MM.1S (cell line): ENCODE measurements at regions not wholly inside any gene's neighbourhood (a gene's known extent, or its start where the extent isn't known, plus 50 kb on each side); places are given as distances from the start of the nearest gene placed in this dataset.

ENCODE experiments used
- DNase-seq: peaks from one replicate; pipeline ENCODE4 v3.0.0-alpha.2; 2015
- H2AFZ ChIP-seq: fragments of 300-600 bp; sonication (generic); 2 replicates; pipeline ENCODE4 v1.6.0; 2016; ENCODE audit warnings: antibody characterized with exemption, low read length
- H3F3A ChIP-seq: fragments of 300-600 bp; sonication (generic); 2 replicates; pipeline ENCODE4 v1.6.1; 2016; ENCODE audit warnings: mild to moderate bottlenecking, antibody characterized with exemption, low read length, moderate library complexity, mixed read lengths; ENCODE audit not compliant: insufficient read depth
- H3K27ac ChIP-seq: fragments of 300-600 bp; sonication (generic); 2 replicates; pipeline ENCODE4 v1.5.1; 2016; ENCODE audit warnings: mild to moderate bottlenecking, low read length
- H3K27me3 ChIP-seq: fragments of 300-600 bp; sonication (generic); replicated peaks from 2 replicates; pipeline ENCODE4 v1.6.0; 2016; ENCODE audit warnings: low read length; ENCODE audit not compliant: insufficient read depth
- H3K36me3 ChIP-seq: fragments of 300-600 bp; sonication (generic); replicated peaks from 2 replicates; pipeline ENCODE4 v1.6.1; 2016; ENCODE audit warnings: mild to moderate bottlenecking, low read length, mixed read lengths; ENCODE audit not compliant: insufficient read depth
- H3K4me1 ChIP-seq: fragments of 300-600 bp; sonication (generic); 2 replicates; pipeline ENCODE4 v1.6.1; 2016; ENCODE audit warnings: low read length, mixed read lengths
- H3K4me2 ChIP-seq: fragments of 300-600 bp; sonication (generic); 2 replicates; pipeline ENCODE4 v1.6.0; 2016; ENCODE audit warnings: low read depth, low read length
- H3K4me3 ChIP-seq: fragments of 300-600 bp; sonication (generic); 2 replicates; pipeline ENCODE4 v1.5.1; 2016; ENCODE audit warnings: low read length, mixed read lengths
- H3K79me2 ChIP-seq: fragments of 300-600 bp; sonication (generic); 2 replicates; pipeline ENCODE4 v1.6.1; 2016; ENCODE audit warnings: mixed run types, low read length, mixed read lengths
- H3K9ac ChIP-seq: fragments of 300-600 bp; sonication (generic); 2 replicates; pipeline ENCODE4 v1.6.1; 2016; ENCODE audit warnings: low read length, mixed read lengths
- H3K9me2 ChIP-seq: fragments of 300-600 bp; sonication (generic); replicated peaks from 2 replicates; pipeline ENCODE4 v1.6.1; 2016; ENCODE audit warnings: mild to moderate bottlenecking, low read length, mixed read lengths; ENCODE audit not compliant: insufficient read depth
- H3K9me3 ChIP-seq: fragments of 300-600 bp; sonication (generic); replicated peaks from 2 replicates; pipeline ENCODE4 v1.6.1; 2016; ENCODE audit warnings: mild to moderate bottlenecking, low read length, mixed read lengths; ENCODE audit not compliant: insufficient read depth
- H4K20me1 ChIP-seq: fragments of 300-600 bp; sonication (generic); 2 replicates; pipeline ENCODE4 v1.6.1; 2016; ENCODE audit warnings: mild to moderate bottlenecking, low read length, moderate library complexity, mixed read lengths; ENCODE audit not compliant: insufficient read depth
- EZH2 ChIP-seq: fragments of 300-600 bp; sonication (generic); optimal IDR thresholded peaks from 2 replicates; pipeline ENCODE3; 2017; ENCODE audit warnings: low read depth, mild to moderate bottlenecking, antibody characterized with exemption, low read length, mixed read lengths
- EZH2phosphoT487 ChIP-seq: fragments of 300-600 bp; sonication (generic); IDR thresholded peaks from 2 replicates; pipeline ENCODE4 v1.6.1; 2018; ENCODE audit warnings: antibody characterized with exemption, low read length
- TF ChIP-seq, protein P1 (sequence below): fragments of 300-600 bp; sonication (generic); IDR thresholded peaks from 2 replicates; pipeline ENCODE4 v1.5.1; 2016; ENCODE audit warnings: antibody characterized with exemption, low read length, mixed read lengths

DNA sequence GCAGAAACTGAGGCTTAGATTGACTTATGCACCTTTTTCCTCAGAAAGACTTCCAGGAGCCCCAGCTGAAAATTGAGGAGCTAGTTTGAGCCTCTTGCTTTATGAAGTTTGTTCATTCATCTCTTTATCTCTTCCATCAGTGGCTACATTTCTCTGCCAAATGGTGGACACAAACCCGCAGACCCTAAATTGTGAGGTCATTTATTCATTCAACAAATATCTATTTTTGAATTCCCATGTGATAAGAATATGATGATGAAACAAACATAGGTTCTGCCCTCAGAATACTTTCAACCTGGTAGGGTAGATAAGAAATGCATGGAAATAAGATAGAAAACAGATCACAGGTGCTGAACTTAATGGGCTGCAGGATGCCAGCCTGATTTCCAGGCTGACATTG lies 309.4 kb downstream of the TNS1 start:
- no peak overlapping the region for H3K9ac ChIP-seq

DNA sequence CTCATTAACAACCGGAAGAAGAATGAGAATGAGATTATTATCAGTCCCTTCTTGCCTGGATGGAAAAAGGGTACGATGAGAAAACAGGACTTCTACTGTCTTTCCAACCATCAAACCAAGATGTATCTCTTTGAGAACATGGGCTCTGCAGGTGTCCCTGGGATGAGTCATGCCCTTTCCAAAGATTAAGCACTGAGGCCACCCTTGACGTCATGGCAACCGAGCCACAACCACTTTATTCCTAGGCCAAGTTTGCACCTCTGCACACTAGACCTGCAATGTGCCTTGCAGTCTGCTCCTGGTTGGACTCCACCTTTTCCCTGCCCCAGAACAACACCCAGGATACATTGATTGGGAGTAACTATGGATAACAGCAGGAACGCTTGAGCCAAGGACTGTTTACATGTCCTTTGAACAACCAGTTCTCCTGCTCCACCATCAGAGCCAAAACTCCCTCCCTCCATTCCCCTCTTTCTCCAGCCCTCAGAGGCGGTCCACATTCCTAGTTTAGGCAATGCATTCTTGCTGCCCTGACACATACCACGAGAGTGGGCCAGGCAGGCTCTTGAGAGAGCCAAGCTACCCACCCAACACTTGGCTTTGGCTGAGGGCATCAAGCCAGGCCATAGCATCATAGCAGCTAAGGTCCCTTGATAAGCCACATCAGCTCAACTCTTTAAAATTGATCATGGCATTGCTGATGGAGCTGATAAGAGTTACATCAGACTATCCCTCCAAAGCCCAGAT lies 310.7 kb downstream of the TNS1 start:
- Histone ChIP-seq H3K36me3 (no peaks in the 10 kb centered on the region), H3K9me3 (no peaks in the 10 kb centered on the region)
- TF ChIP-seq EZH2phosphoT487 (no peak), EZH2 (no peak)
- TF ChIP-seq, protein P1, sequence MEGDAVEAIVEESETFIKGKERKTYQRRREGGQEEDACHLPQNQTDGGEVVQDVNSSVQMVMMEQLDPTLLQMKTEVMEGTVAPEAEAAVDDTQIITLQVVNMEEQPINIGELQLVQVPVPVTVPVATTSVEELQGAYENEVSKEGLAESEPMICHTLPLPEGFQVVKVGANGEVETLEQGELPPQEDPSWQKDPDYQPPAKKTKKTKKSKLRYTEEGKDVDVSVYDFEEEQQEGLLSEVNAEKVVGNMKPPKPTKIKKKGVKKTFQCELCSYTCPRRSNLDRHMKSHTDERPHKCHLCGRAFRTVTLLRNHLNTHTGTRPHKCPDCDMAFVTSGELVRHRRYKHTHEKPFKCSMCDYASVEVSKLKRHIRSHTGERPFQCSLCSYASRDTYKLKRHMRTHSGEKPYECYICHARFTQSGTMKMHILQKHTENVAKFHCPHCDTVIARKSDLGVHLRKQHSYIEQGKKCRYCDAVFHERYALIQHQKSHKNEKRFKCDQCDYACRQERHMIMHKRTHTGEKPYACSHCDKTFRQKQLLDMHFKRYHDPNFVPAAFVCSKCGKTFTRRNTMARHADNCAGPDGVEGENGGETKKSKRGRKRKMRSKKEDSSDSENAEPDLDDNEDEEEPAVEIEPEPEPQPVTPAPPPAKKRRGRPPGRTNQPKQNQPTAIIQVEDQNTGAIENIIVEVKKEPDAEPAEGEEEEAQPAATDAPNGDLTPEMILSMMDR = no peak

More for the DNA sequence above, 309.4 kb downstream of the TNS1 start:
- no peaks in the 10 kb centered on the region for H3K9me2 ChIP-seq
- H3K27me3 ChIP-seq = no peaks in the 10 kb centered on the region
- H3K36me3 ChIP-seq = no peaks in the 10 kb centered on the region
- no peak for DNase-seq
- no peak overlapping the region for H3K4me2 ChIP-seq
- H3K79me2 ChIP-seq = no peaks in the 10 kb centered on the region
- H4K20me1 ChIP-seq = no peaks in the 10 kb centered on the region
- no peak overlapping the region for H3K27ac ChIP-seq
- no peak overlapping the region for H3K4me3 ChIP-seq
- H3K9me3 ChIP-seq = no peaks in the 10 kb centered on the region
- no peak overlapping the region for H2AFZ ChIP-seq
- no peak for TF ChIP-seq EZH2
- TF ChIP-seq EZH2phosphoT487 = no peak
- TF ChIP-seq, protein P1 = no peak
- peaks cover 7% of the 10 kb centered on the region; the same call in 1 of the 2 replicates for H3K4me1 ChIP-seq
- H3F3A ChIP-seq = no peaks in the 10 kb centered on the region

DNA sequence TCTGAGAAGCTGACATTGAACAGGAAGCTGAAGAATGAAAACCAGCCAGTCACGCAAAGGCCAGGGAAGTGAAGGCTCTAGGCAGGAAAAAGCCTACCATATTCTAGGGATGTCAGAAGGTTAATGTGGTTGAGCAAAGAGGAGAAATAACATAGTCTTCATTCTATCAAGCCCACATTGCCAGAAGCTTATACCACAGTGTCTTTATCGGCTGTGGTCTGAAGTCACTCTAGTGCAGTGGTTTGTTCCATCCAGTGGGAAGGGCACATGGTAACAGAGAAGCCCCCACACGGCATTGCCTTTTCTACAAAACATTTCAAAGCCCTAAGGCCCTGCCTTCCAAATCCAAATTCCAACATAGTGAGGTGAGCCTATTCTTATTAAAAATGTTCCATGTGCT lies 311.3 kb downstream of the TNS1 start:
- Histone ChIP-seq H3K79me2 (no peaks in the 10 kb centered on the region), H3K9me2 (no peaks in the 10 kb centered on the region), H3K4me1 (peaks cover 8% of the 10 kb centered on the region; the same call in 1 of the 2 replicates), H3K9ac (no peak overlapping the region), H3K27me3 (no peaks in the 10 kb centered on the region), H4K20me1 (no peaks in the 10 kb centered on the region), H3F3A (no peaks in the 10 kb centered on the region), H3K4me3 (no peak overlapping the region), H3K4me2 (no peak overlapping the region), H3K9me3 (no peaks in the 10 kb centered on the region), H2AFZ (no peak overlapping the region), H3K27ac (no peak overlapping the region), H3K36me3 (no peaks in the 10 kb centered on the region)
- TF ChIP-seq EZH2 (no peak), EZH2phosphoT487 (no peak)
- TF ChIP-seq, protein P1 = no peak
- no peak for DNase-seq

More for the DNA sequence above, 310.7 kb downstream of the TNS1 start:
- H3K9me2 ChIP-seq = no peaks in the 10 kb centered on the region
- H4K20me1 ChIP-seq = no peaks in the 10 kb centered on the region
- H3K9ac ChIP-seq = no peak overlapping the region
- no peak overlapping the region for H3K4me3 ChIP-seq
- no peaks in the 10 kb centered on the region for H3F3A ChIP-seq
- H3K4me2 ChIP-seq = no peak overlapping the region
- H3K79me2 ChIP-seq = no peaks in the 10 kb centered on the region
- no peak overlapping the region for H2AFZ ChIP-seq
- no peaks in the 10 kb centered on the region for H3K27me3 ChIP-seq
- no peak overlapping the region for H3K27ac ChIP-seq
- no peak for DNase-seq
- H3K4me1 ChIP-seq = peaks cover 8% of the 10 kb centered on the region; the same call in 1 of the 2 replicates
